GM12878 (cell line): ENCODE measurements at regions not wholly inside any gene's neighbourhood (a gene's known extent, or its start where the extent isn't known, plus 50 kb on each side); places are given as distances from the start of the nearest gene placed in this dataset.

Experiments used
- ATAC-seq: fragments of 200-7000 bp; cut with Tn5 transposase; 3 replicates; pipeline ENCODE4 v1.9.1; 2020; ENCODE audit warnings: mild to moderate bottlenecking, moderate library complexity
- BruUV-seq: library from RNA; stranded (reverse); fragments of 400-500 nt; replicated peaks from 2 replicates; lab custom pipeline; 2021; lab: Mats Ljungman, UMichigan
- CTCF ChIA-PET: fragments of 300-600 bp; sonication (Branson Sonifier 250); formaldehyde crosslinking; extraction: SDS; loops from one replicate; lab custom pipeline; 2021; ENCODE audit warnings: inconsistent platforms; lab: Yijun Ruan, JAX
- POLR2A ChIA-PET: fragments of 350-600 bp; formaldehyde crosslinking; extraction: SDS; loops from one replicate; lab custom pipeline; 2021; ENCODE audit warnings: inconsistent platforms; lab: Charles Lee
- RAD21 ChIA-PET: fragments of 300-600 bp; sonication (Branson Sonifier 250); formaldehyde crosslinking; loops from one replicate; lab custom pipeline; 2023; ENCODE audit warnings: antibody characterized with exemption; ENCODE audit not compliant: unreplicated experiment; lab: Charles Lee
- SMC1A ChIA-PET: fragments of 300-600 bp; sonication (Branson Sonifier 250); formaldehyde crosslinking; loops from one replicate; lab custom pipeline; 2023; ENCODE audit not compliant: unreplicated experiment, uncharacterized antibody; lab: Charles Lee
- DNase-seq: peaks from one replicate; pipeline ENCODE4 v3.0.0-alpha.2; 2011; ENCODE audit warnings: low read depth, low spot score
- FAIRE-seq: peaks from 3 replicates; lab custom pipeline; 2011; peaks lifted over from hg19 to GRCh38; lab: Jason Lieb, UNC
- H2AFZ ChIP-seq: 2 replicates; pipeline ENCODE4 v1.6.0; 2011; ENCODE audit warnings: low read depth, low read length, control low read depth; ENCODE audit not compliant: control insufficient read depth
- H3K27ac ChIP-seq: 2 replicates; pipeline ENCODE4 v1.5.1; 2011; ENCODE audit warnings: control low read depth; ENCODE audit not compliant: control insufficient read depth, insufficient read depth
- H3K27me3 ChIP-seq, 2 experiments: replicated peaks in 1 of 2; 2 replicates each; pipeline versions ENCODE4 v1.6.0 to v1.6.1; 2011; ENCODE audit warnings: low read length in 1 of 2; ENCODE audit not compliant: control insufficient read depth in 2 of 2, insufficient read depth in 2 of 2
- H3K36me3 ChIP-seq, 2 experiments: 2 replicates each; pipeline ENCODE4 v1.5.1; 2011; ENCODE audit warnings: low read length in 1 of 2; ENCODE audit not compliant: control insufficient read depth in 2 of 2, insufficient read depth in 2 of 2
- H3K4me1 ChIP-seq: 2 replicates; pipeline ENCODE4 v1.6.1; 2011; ENCODE audit warnings: mild to moderate bottlenecking, low read length, moderate library complexity, mixed read lengths; ENCODE audit not compliant: control insufficient read depth, insufficient read depth
- H3K4me2 ChIP-seq: 2 replicates; pipeline ENCODE4 v1.6.0; 2011; ENCODE audit warnings: control low read depth; ENCODE audit not compliant: control insufficient read depth, insufficient read depth
- H3K4me3 ChIP-seq: fragments of 200-600 bp; sonication (generic); 2 replicates; pipeline ENCODE4 v1.5.1; 2016
- H3K79me2 ChIP-seq: 2 replicates; pipeline ENCODE4 v1.6.0; 2011; ENCODE audit warnings: low read length; ENCODE audit not compliant: control insufficient read depth, insufficient read depth
- H3K9ac ChIP-seq: 2 replicates; pipeline ENCODE4 v1.8.0; 2011; ENCODE audit warnings: low read length, control low read depth, mixed read lengths; ENCODE audit not compliant: control insufficient read depth, insufficient read depth
- H3K9me3 ChIP-seq: replicated peaks from 3 replicates; pipeline ENCODE4 v1.5.1; 2011; ENCODE audit warnings: mild to moderate bottlenecking, low read length; ENCODE audit not compliant: control insufficient read depth, insufficient read depth
- H4K20me1 ChIP-seq: 2 replicates; pipeline ENCODE4 v1.6.0; 2011; ENCODE audit not compliant: control insufficient read depth, insufficient read depth
- BCL11A ChIP-seq: IDR thresholded peaks from 2 replicates; pipeline ENCODE4 v1.6.1; 2011; ENCODE audit warnings: low read depth, low read length
- CBFB ChIP-seq: IDR thresholded peaks from 2 replicates; pipeline ENCODE4 v1.6.1; 2016; ENCODE audit warnings: antibody characterized with exemption, low read depth
- CREM ChIP-seq: IDR thresholded peaks from 2 replicates; pipeline ENCODE4 v1.6.1; 2014; ENCODE audit warnings: antibody characterized with exemption, low read depth
- HDAC2 ChIP-seq: fragments of 200-600 bp; sonication (generic); IDR thresholded peaks from 2 replicates; pipeline ENCODE4 v1.6.1; 2017
- NFXL1 ChIP-seq: fragments of 450-650 bp; IDR thresholded peaks from 2 replicates; pipeline ENCODE4 v1.6.1; 2017; ENCODE audit warnings: antibody characterized with exemption, mild to moderate bottlenecking, borderline replicate concordance
- RUNX3 ChIP-seq: IDR thresholded peaks from 2 replicates; pipeline ENCODE4 v1.6.1; 2012; ENCODE audit warnings: low read length, inconsistent platforms
- SMAD5 ChIP-seq: IDR thresholded peaks from 2 replicates; pipeline ENCODE4 v1.6.1; 2016; ENCODE audit warnings: antibody characterized with exemption, low read depth
- SRF ChIP-seq, 2 experiments: IDR thresholded peaks; 2 replicates each; pipeline ENCODE4 v1.6.1; 2011; ENCODE audit warnings: low read depth in 2 of 2, low read length in 2 of 2, mild to moderate bottlenecking in 1 of 2, moderate library complexity in 1 of 2
- SUPT20H ChIP-seq: IDR thresholded peaks from 2 replicates; pipeline ENCODE4 v1.6.1; 2011; ENCODE audit warnings: low read depth, mild to moderate bottlenecking, low read length, moderate library complexity, borderline replicate concordance; ENCODE audit not compliant: control insufficient read depth
- TARDBP ChIP-seq: IDR thresholded peaks from 2 replicates; pipeline ENCODE4 v1.6.1; 2016; ENCODE audit warnings: borderline replicate concordance
- TCF3 ChIP-seq: IDR thresholded peaks from 2 replicates; pipeline ENCODE4 v1.6.1; 2012; ENCODE audit warnings: low read depth, mild to moderate bottlenecking, low read length, borderline replicate concordance; ENCODE audit not compliant: insufficient read depth
- YBX1 ChIP-seq: fragments of 450-650 bp; IDR thresholded peaks from 2 replicates; pipeline ENCODE4 v1.6.1; 2016; ENCODE audit warnings: antibody characterized with exemption
- ZSCAN29 ChIP-seq: fragments of 450-650 bp; IDR thresholded peaks from 2 replicates; pipeline ENCODE4 v1.6.1; 2017; ENCODE audit warnings: mild to moderate bottlenecking, moderate library complexity
- WGBS: methylation state at CpG from one replicate; pipeline ENCODE4 v1.1.6; 2016; ENCODE audit warnings: low lambda C conversion rate; ENCODE audit not compliant: insufficient replicate concordance, insufficient coverage; ENCODE audit errors: missing lambda C conversion rate; 5-methylcytosine and 5-hydroxymethylcytosine counted together
- in situ Hi-C: fragments of 300-500 bp; cut with MboI; formaldehyde crosslinking; loops from 9 replicates; pipeline ENCODE4 v1.14.3; 2018; ENCODE audit warnings: mixed read lengths
- intact Hi-C: fragments of 100-400 bp; cut with micrococcal nuclease; formaldehyde crosslinking; loops from one replicate; pipeline ENCODE4 v1.14.2; 2022; ENCODE audit not compliant: unreplicated experiment
- TF ChIP-seq, protein P1 (sequence below): IDR thresholded peaks from 2 replicates; pipeline ENCODE4 v1.6.1; 2011; ENCODE audit warnings: borderline replicate concordance, low read depth, mild to moderate bottlenecking, moderate library complexity, mixed read lengths, low read length; ENCODE audit not compliant: insufficient read depth; ENCODE audit errors: extremely low read length
- TF ChIP-seq, protein P2 (sequence below): fragments of 450-650 bp; IDR thresholded peaks from 2 replicates; pipeline ENCODE4 v1.6.1; 2018; ENCODE audit warnings: borderline replicate concordance, mild to moderate bottlenecking; ENCODE audit not compliant: partially characterized antibody
- TF ChIP-seq, protein P3 (sequence below): IDR thresholded peaks from 2 replicates; pipeline ENCODE4 v1.6.1; 2011; ENCODE audit warnings: borderline replicate concordance, low read depth, mild to moderate bottlenecking, moderate library complexity, low read length; ENCODE audit not compliant: insufficient read depth, poor library complexity, severe bottlenecking
- TF ChIP-seq, protein P4 (sequence below): IDR thresholded peaks from 2 replicates; pipeline ENCODE4 v1.6.1; 2012; ENCODE audit warnings: mild to moderate bottlenecking, low read depth, low read length

DNA sequence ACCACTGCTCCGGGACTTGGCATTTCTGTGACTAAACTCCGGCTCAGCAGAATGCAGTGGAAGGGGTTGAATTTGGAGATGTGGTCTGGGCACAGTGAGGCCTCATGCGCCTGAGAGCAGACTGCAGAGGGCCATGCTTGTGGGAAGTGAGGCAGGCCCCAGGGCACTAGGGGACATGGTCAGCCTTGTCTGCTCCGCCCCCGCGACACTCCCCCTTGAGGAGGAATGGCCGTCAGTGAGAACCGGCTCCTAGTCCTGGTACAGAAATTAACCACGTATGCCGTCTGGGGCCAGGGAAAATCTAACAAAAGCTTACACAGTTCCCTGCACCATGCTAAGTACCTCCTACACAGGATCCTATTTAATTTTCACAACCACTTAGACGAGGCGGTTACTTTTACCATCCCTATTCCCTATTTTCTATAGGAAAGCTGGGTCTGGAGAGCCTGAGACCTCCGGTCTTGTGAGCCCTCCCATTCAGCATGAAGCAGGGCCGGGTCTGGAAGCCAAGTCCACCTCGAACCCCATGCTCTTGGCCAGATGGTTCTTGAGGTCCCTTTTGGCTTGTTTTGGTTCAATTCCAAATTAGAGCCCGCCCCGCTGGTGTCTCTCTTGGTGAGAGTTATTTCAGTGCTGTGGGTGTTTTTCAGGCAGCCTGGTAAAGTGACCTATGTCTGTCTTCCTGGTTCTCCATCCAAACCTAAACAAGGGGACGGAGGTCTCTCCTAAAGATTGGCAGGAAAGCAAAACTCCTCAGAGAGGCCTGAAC is 87.7 kb upstream of the PITRM1 start:
- no peak overlapping the region for H3K4me3 ChIP-seq
- RAD21 ChIA-PET: no interaction called here
- no peaks in the 10 kb centered on the region for H3K9me3 ChIP-seq
- no peak for FAIRE-seq
- intact Hi-C loops: no loop called here
- H2AFZ ChIP-seq: no peak overlapping the region
- H3K27ac ChIP-seq: no peak overlapping the region
- no peak for DNase-seq
- H3K4me1 ChIP-seq: no peaks in the 10 kb centered on the region
- SMC1A ChIA-PET: no interaction called here
- no peaks in the 10 kb centered on the region for H4K20me1 ChIP-seq
- H3K9ac ChIP-seq: no peak overlapping the region
- H3K36me3 ChIP-seq: no peaks in the 10 kb centered on the region
- in situ Hi-C loops: no loop called here
- CTCF ChIA-PET: no interaction called here
- H3K4me2 ChIP-seq: no peak overlapping the region
- POLR2A ChIA-PET: no interaction called here
- BruUV-seq: no TSS peak
- no peaks in the 10 kb centered on the region for H3K79me2 ChIP-seq
- ATAC-seq: no peak
- 58% methylated on average over 18 of the region's 18 CpGs for WGBS
- H3K27me3 ChIP-seq: no peaks in the 10 kb centered on the region; a peak in 1 of 4 replicates
- TF ChIP-seq SRF (IDR thresholded peaks at IDR 0.05; ENCODE audit: low read depth in 2 of 2, low read length in 2 of 2) (no peak), NFXL1 (no peak), CBFB (no peak), SMAD5 (no peak), BCL11A (no peak), CREM (no peak), HDAC2 (no peak), SUPT20H (no peak), RUNX3 (no peak), ZSCAN29 (no peak), YBX1 (no peak), TARDBP (no peak), TCF3 (no peak)
- TF ChIP-seq, protein P1, sequence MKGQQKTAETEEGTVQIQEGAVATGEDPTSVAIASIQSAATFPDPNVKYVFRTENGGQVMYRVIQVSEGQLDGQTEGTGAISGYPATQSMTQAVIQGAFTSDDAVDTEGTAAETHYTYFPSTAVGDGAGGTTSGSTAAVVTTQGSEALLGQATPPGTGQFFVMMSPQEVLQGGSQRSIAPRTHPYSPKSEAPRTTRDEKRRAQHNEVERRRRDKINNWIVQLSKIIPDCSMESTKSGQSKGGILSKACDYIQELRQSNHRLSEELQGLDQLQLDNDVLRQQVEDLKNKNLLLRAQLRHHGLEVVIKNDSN: no peak
- TF ChIP-seq, protein P2, sequence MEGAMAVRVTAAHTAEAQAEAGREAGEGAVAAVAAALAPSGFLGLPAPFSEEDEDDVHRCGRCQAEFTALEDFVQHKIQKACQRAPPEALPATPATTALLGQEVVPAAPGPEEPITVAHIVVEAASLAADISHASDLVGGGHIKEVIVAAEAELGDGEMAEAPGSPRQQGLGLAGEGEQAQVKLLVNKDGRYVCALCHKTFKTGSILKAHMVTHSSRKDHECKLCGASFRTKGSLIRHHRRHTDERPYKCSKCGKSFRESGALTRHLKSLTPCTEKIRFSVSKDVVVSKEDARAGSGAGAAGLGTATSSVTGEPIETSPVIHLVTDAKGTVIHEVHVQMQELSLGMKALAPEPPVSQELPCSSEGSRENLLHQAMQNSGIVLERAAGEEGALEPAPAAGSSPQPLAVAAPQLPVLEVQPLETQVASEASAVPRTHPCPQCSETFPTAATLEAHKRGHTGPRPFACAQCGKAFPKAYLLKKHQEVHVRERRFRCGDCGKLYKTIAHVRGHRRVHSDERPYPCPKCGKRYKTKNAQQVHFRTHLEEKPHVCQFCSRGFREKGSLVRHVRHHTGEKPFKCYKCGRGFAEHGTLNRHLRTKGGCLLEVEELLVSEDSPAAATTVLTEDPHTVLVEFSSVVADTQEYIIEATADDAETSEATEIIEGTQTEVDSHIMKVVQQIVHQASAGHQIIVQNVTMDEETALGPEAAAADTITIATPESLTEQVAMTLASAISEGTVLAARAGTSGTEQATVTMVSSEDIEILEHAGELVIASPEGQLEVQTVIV: no peak
- TF ChIP-seq, protein P3, sequence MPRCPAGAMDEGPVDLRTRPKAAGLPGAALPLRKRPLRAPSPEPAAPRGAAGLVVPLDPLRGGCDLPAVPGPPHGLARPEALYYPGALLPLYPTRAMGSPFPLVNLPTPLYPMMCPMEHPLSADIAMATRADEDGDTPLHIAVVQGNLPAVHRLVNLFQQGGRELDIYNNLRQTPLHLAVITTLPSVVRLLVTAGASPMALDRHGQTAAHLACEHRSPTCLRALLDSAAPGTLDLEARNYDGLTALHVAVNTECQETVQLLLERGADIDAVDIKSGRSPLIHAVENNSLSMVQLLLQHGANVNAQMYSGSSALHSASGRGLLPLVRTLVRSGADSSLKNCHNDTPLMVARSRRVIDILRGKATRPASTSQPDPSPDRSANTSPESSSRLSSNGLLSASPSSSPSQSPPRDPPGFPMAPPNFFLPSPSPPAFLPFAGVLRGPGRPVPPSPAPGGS: no peak
- TF ChIP-seq, protein P4, sequence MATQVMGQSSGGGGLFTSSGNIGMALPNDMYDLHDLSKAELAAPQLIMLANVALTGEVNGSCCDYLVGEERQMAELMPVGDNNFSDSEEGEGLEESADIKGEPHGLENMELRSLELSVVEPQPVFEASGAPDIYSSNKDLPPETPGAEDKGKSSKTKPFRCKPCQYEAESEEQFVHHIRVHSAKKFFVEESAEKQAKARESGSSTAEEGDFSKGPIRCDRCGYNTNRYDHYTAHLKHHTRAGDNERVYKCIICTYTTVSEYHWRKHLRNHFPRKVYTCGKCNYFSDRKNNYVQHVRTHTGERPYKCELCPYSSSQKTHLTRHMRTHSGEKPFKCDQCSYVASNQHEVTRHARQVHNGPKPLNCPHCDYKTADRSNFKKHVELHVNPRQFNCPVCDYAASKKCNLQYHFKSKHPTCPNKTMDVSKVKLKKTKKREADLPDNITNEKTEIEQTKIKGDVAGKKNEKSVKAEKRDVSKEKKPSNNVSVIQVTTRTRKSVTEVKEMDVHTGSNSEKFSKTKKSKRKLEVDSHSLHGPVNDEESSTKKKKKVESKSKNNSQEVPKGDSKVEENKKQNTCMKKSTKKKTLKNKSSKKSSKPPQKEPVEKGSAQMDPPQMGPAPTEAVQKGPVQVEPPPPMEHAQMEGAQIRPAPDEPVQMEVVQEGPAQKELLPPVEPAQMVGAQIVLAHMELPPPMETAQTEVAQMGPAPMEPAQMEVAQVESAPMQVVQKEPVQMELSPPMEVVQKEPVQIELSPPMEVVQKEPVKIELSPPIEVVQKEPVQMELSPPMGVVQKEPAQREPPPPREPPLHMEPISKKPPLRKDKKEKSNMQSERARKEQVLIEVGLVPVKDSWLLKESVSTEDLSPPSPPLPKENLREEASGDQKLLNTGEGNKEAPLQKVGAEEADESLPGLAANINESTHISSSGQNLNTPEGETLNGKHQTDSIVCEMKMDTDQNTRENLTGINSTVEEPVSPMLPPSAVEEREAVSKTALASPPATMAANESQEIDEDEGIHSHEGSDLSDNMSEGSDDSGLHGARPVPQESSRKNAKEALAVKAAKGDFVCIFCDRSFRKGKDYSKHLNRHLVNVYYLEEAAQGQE: no peak
